Suprapubic skin (tissue), 4 donors: ENCODE measurements at regions not wholly inside any gene's neighbourhood (a gene's known extent, or its start where the extent isn't known, plus 50 kb on each side); places are given as distances from the start of the nearest gene placed in this dataset.

Experiments
- CTCF ChIP-seq, 2 donors: fragments of 200-600 bp in 1 of 2; fragments of 450-650 bp in 1 of 2; sonication (generic) in 1 of 2; IDR thresholded peaks; one replicate each; pipeline ENCODE4 v1.5.1; 2016 to 2019; ENCODE audit warnings: antibody characterized with exemption in 2 of 2, mild to moderate bottlenecking in 1 of 2, moderate library complexity in 1 of 2
- EP300 ChIP-seq: sonication (generic); formaldehyde crosslinking; IDR thresholded peaks from one replicate; pipeline ENCODE4 v1.6.1; 2017; ENCODE audit warnings: antibody characterized with exemption
- POLR2AphosphoS5 ChIP-seq, 3 donors: sonication (generic); formaldehyde crosslinking; IDR thresholded peaks; one replicate each; pipeline ENCODE4 v1.6.1; 2017; ENCODE audit warnings: antibody characterized with exemption in 3 of 3

GRCh38 chr7:152970481-152970880, 210.9 kb downstream of the ACTR3B start:
- no peak for TF ChIP-seq CTCF (IDR thresholded peaks at IDR 0.05)
- no peak for TF ChIP-seq EP300
- no peak for TF ChIP-seq POLR2AphosphoS5 (IDR thresholded peaks at IDR 0.05)
